Body of pancreas (tissue), 4 donors: ENCODE measurements at regions not wholly inside any gene's neighbourhood (a gene's known extent, or its start where the extent isn't known, plus 50 kb on each side); places are given as distances from the start of the nearest gene placed in this dataset.

Experiments used
- ATAC-seq: fragments of 150-250 bp; one replicate; pipeline ENCODE4 v1.9.1; 2016
- DNase-seq, 4 donors: peaks; one replicate each; pipeline ENCODE4 v3.0.0-alpha.2; 2019
- H3K27ac ChIP-seq, 4 donors: fragments of 200-600 bp; sonication (generic); 1 replicate in 3 of 4; 2 replicates in 1 of 4; pipeline versions ENCODE4 v1.5.1 to v1.6.1; 2016 to 2019; ENCODE audit warnings: mild to moderate bottlenecking in 1 of 4, mixed read lengths in 1 of 4, moderate library complexity in 1 of 4
- H3K27me3 ChIP-seq, 2 donors: fragments of 200-600 bp; sonication (generic); one replicate each; pipeline ENCODE4 v1.6.0; 2016; ENCODE audit warnings: mild to moderate bottlenecking in 1 of 2
- H3K36me3 ChIP-seq, 2 donors: fragments of 200-600 bp; sonication (generic); replicated peaks in 1 of 2; 2 replicates each; pipeline ENCODE4 v1.5.1; 2016; ENCODE audit warnings: low read depth in 2 of 2; ENCODE audit not compliant: insufficient read depth in 1 of 2
- H3K4me1 ChIP-seq: fragments of 200-600 bp; sonication (generic); one replicate; pipeline ENCODE4 v1.6.0; 2016
- H3K4me3 ChIP-seq, 2 donors: fragments of 200-600 bp; sonication (generic); 1 replicate in 1 of 2; 2 replicates in 1 of 2; pipeline ENCODE4 v1.5.1; 2016 to 2019
- H3K9me3 ChIP-seq, 3 donors: fragments of 200-600 bp; sonication (generic); 1 replicate in 2 of 3; 2 replicates in 1 of 3; pipeline ENCODE4 v1.5.1; 2016
- CTCF ChIP-seq, 7 experiments: fragments of 450-650 bp in 4 of 7; fragments of 200-600 bp in 3 of 7; sonication (generic) in 3 of 7; IDR thresholded peaks; one replicate each; pipeline ENCODE4 v1.5.1; 2016 to 2019; ENCODE audit warnings: antibody characterized with exemption in 7 of 7
- POLR2A ChIP-seq, 3 donors: fragments of 450-650 bp; IDR thresholded peaks; one replicate each; pipeline ENCODE4 v1.6.1; 2016; ENCODE audit warnings: antibody characterized with exemption in 3 of 3, mild to moderate bottlenecking in 2 of 3
- WGBS, 2 donors: methylation state at CpG; one replicate each; pipeline ENCODE4 v1.1.5; 2017; 5-methylcytosine and 5-hydroxymethylcytosine counted together
- intact Hi-C: fragments of 100-400 bp; cut with DNase I; formaldehyde crosslinking; loops from one replicate; pipeline ENCODE4 v1.15.1; 2023

DNA sequence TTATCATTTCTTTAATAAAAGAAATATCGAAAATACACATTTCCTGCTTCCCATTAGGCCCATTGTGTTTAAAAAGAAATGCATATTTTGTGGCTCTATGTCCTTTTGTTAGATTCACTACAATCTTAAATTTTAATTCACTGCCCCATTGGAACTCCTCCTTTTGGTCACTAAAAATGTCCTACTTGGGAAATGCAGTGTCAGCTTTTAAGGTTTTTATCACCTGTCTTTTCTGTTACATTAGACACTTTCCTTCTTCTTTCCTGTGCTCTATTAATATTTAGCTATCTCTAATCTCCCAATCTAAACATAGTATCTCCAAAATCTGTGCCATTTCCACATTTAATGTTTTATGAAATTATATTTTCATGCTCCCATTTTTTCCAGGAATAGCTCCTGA lies 164.9 kb upstream of the SPOCK3 start:
- Histone ChIP-seq H3K27ac (no peak overlapping the region), H3K4me3 (no peak overlapping the region), H3K36me3 (no peaks in the 10 kb centered on the region), H3K27me3 (no peaks in the 10 kb centered on the region), H3K9me3 (no peaks in the 10 kb centered on the region), H3K4me1 (no peaks in the 10 kb centered on the region)
- ATAC-seq (no peak), DNase-seq (no peak)
- TF ChIP-seq CTCF (IDR thresholded peaks at IDR 0.05) (no peak), POLR2A (IDR thresholded peaks at IDR 0.05) (no peak)
- intact Hi-C loops = no loop called here
- 81 to 89% methylated on average over 1 of the region's 1 CpG for WGBS, 2 donors

DNA sequence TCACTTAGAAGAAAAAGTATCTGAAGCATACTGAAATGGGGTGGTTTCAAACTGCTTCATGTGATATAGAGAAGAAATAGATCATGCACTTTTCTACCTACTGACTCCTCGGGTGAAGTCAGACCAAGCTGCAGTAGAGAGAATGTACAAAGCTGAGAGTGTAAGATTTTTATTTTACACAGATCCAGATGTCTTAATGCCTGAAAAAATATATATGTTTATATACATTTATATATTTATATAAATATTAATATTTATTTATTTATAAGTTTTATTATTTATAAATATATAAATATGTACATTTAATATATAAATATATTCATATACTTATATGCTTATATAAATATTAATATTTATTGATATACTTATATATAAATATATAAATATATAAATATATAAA lies 171.9 kb upstream of the SPOCK3 start:
- H3K4me3 ChIP-seq = no peak overlapping the region
- DNase-seq = no peak
- ATAC-seq = no peak
- H3K27me3 ChIP-seq = no peaks in the 10 kb centered on the region
- H3K27ac ChIP-seq = no peak overlapping the region
- WGBS, 2 donors = 84 to 94% methylated on average over 1 of the region's 1 CpG
- H3K9me3 ChIP-seq = no peaks in the 10 kb centered on the region
- H3K36me3 ChIP-seq = no peaks in the 10 kb centered on the region
- TF ChIP-seq CTCF (IDR thresholded peaks at IDR 0.05) (no peak), POLR2A (IDR thresholded peaks at IDR 0.05) (no peak)
- peaks cover 8% of the 10 kb centered on the region for H3K4me1 ChIP-seq
- intact Hi-C loops = no loop called here

DNA sequence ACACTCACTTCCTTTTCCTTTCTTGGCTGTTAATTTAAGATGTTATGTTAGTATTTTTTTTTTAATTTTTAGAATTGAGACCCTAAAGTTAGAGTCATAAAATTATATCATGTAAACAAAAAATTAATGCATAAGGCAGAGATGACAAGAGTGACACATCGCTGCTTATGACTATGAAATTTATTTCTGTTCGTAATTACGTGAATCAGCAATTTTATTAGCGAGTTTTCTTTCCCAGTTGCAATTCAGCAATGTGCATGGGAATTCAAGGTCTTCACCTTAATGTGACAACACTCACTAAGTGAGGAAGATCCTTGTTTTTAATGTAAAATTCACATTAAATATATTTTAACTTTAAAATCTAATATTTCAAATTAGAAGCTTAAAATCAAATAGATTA lies 181.2 kb upstream of the SPOCK3 start:
- H3K27ac ChIP-seq = no peak overlapping the region
- intact Hi-C loops = no loop called here
- 89 to 90% methylated on average over 4 of the region's 4 CpGs for WGBS, 2 donors

GRCh38 chr4:167419468-167420140 lies 185.3 kb upstream of the SPOCK3 start:
- Histone ChIP-seq H3K36me3 (no peaks in the 10 kb centered on the region), H3K9me3 (no peaks in the 10 kb centered on the region), H3K4me3 (no peak overlapping the region), H3K27ac (no peak overlapping the region), H3K4me1 (no peaks in the 10 kb centered on the region), H3K27me3 (no peaks in the 10 kb centered on the region)
- ATAC-seq (no peak), DNase-seq (no peak)
- intact Hi-C loops = no loop called here
- 84 to 89% methylated on average over 3 of the region's 3 CpGs for WGBS, 2 donors
- TF ChIP-seq POLR2A (IDR thresholded peaks at IDR 0.05) = no peak
- TF ChIP-seq CTCF (IDR thresholded peaks at IDR 0.05) = no peak

More for the DNA sequence above, 181.2 kb upstream of the SPOCK3 start:
- ATAC-seq (no peak), DNase-seq (no peak)
- no peak for TF ChIP-seq POLR2A (IDR thresholded peaks at IDR 0.05)
- no peak for TF ChIP-seq CTCF (IDR thresholded peaks at IDR 0.05)
- no peaks in the 10 kb centered on the region for H3K36me3 ChIP-seq
- H3K9me3 ChIP-seq = no peaks in the 10 kb centered on the region
- no peaks in the 10 kb centered on the region for H3K4me1 ChIP-seq
- no peaks in the 10 kb centered on the region for H3K27me3 ChIP-seq
- no peak overlapping the region for H3K4me3 ChIP-seq

DNA sequence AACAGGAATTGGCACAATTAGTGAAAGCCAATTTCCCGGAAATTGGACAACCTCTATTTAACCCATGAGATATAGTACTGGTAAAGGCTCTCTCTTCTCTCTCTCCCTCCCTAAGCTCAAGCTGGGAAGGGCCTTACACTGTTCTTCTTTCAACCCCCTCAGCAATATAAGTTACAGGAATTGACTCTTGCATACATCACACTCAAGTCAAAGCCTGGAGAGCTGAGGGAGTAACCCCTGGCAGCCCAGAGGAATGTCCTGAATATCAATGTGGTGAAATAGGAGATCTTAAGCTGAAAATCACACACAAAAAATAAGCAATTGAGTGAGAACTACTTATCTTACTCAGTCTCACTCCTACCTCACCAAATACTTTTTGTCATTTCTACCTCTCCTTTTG lies 186.9 kb upstream of the SPOCK3 start:
- Histone ChIP-seq H3K27me3 (no peaks in the 10 kb centered on the region), H3K27ac (no peak overlapping the region), H3K4me1 (no peaks in the 10 kb centered on the region), H3K36me3 (no peaks in the 10 kb centered on the region), H3K4me3 (no peak overlapping the region), H3K9me3 (no peaks in the 10 kb centered on the region)
- ATAC-seq (no peak), DNase-seq (no peak)
- WGBS, 2 donors = 5 to 14% methylated on average over 1 of the region's 1 CpG
- intact Hi-C loops = no loop called here
- no peak for TF ChIP-seq POLR2A (IDR thresholded peaks at IDR 0.05)
- TF ChIP-seq CTCF (IDR thresholded peaks at IDR 0.05) = no peak
